SK-N-SH treated with all-trans-retinoic acid at 6 μM for 48 hours (cell line): ENCODE measurements at regions not wholly inside any gene's neighbourhood (a gene's known extent, or its start where the extent isn't known, plus 50 kb on each side); places are given as distances from the start of the nearest gene placed in this dataset.

Source experiments
- BACH2 ChIP-seq: fragments of 250-450 bp; sonication (Bioruptor Pico); IDR thresholded peaks from 2 replicates; pipeline ENCODE4 v1.9.0; 2021; ENCODE audit warnings: mild to moderate bottlenecking, borderline replicate concordance
- CREB5 ChIP-seq: fragments of 250-450 bp; sonication (Bioruptor Pico); IDR thresholded peaks from 2 replicates; pipeline ENCODE4 v1.5.1; 2020; ENCODE audit warnings: low read depth, mild to moderate bottlenecking, moderate library complexity
- PATZ1 ChIP-seq: fragments of 250-450 bp; sonication (Bioruptor Pico); IDR thresholded peaks from 2 replicates; pipeline ENCODE4 v1.8.0; 2020; ENCODE audit warnings: mild to moderate bottlenecking, moderate library complexity, borderline replicate concordance
- POU6F1 ChIP-seq: fragments of 250-450 bp; sonication (Bioruptor Pico); IDR thresholded peaks from 2 replicates; pipeline ENCODE4 v1.8.0; 2021; ENCODE audit warnings: low read depth, mild to moderate bottlenecking, moderate library complexity, borderline replicate concordance
- TCF4 ChIP-seq: fragments of 250-450 bp; sonication (Bioruptor Pico); IDR thresholded peaks from 2 replicates; pipeline ENCODE4 v1.8.0; 2021; ENCODE audit warnings: mild to moderate bottlenecking, moderate library complexity, borderline replicate concordance
- ZFP3 ChIP-seq: fragments of 250-450 bp; sonication (Bioruptor Pico); IDR thresholded peaks from 2 replicates; pipeline ENCODE4 v1.5.0; 2020; ENCODE audit warnings: mild to moderate bottlenecking, moderate library complexity
- ZFP30 ChIP-seq: fragments of 450-650 bp; formaldehyde crosslinking; IDR thresholded peaks from 2 replicates; pipeline ENCODE4 v1.5.0; 2022; ENCODE audit warnings: mild to moderate bottlenecking, moderate library complexity
- ZNF8 ChIP-seq: fragments of 450-650 bp; formaldehyde crosslinking; IDR thresholded peaks from 2 replicates; pipeline ENCODE4 v1.5.0; 2020; ENCODE audit warnings: mild to moderate bottlenecking, moderate library complexity

- TF ChIP-seq POU6F1 (CRISPR knock-in tag) (no peak), ZFP30 (CRISPR knock-in tag) (no peak), TCF4 (CRISPR knock-in tag) (no peak), CREB5 (CRISPR knock-in tag) (no peak), ZNF8 (CRISPR knock-in tag) (no peak), PATZ1 (CRISPR knock-in tag) (no peak), ZFP3 (CRISPR knock-in tag) (no peak), BACH2 (CRISPR knock-in tag) (no peak)
Measured at GRCh38 chr1:55559842-55560241, 344.7 kb upstream of the USP24 start.
